A549 (cell line): ENCODE measurements at regions not wholly inside any gene's neighbourhood (a gene's known extent, or its start where the extent isn't known, plus 50 kb on each side); places are given as distances from the start of the nearest gene placed in this dataset.

Experiments used
- ATAC-seq, 2 experiments: fragments of 200-7000 bp in 1 of 2; fragments of >200 bp in 1 of 2; cut with Nextera tagmentation in 1 of 2; cut with Tn5 transposase in 1 of 2; 3 replicates each; pipeline versions ENCODE4 v1.8.0 to v1.9.1; 2018 to 2020; ENCODE audit warnings: mild to moderate bottlenecking in 1 of 2, moderate library complexity in 1 of 2
- CTCF ChIA-PET: fragments of 300-600 bp; sonication (Branson Sonifier 250); formaldehyde crosslinking; extraction: SDS; loops from one replicate; lab custom pipeline; 2021; ENCODE audit warnings: antibody characterized with exemption, inconsistent platforms; lab: Yijun Ruan, JAX
- POLR2A ChIA-PET: fragments of 350-600 bp; formaldehyde crosslinking; extraction: SDS; loops from one replicate; lab custom pipeline; 2021; ENCODE audit warnings: antibody characterized with exemption, inconsistent platforms; lab: Yijun Ruan, JAX
- DNase-seq, 2 experiments: peaks; one replicate each; pipeline versions ENCODE4 v3.0.0 to v3.0.0-alpha.2; 2011 to 2016; ENCODE audit warnings: low read depth in 1 of 2, low spot score in 1 of 2
- FAIRE-seq: peaks from 2 replicates; lab custom pipeline; 2011; peaks lifted over from hg19 to GRCh38; lab: Jason Lieb, UNC
- H3K27ac ChIP-seq, 2 experiments: fragments of >200 bp; sonication (Bioruptor Twin); formaldehyde crosslinking; 3 replicates each; pipeline ENCODE4 v1.5.1; 2016 to 2017
- H3K4me1 ChIP-seq: fragments of >200 bp; sonication (Bioruptor Twin); formaldehyde crosslinking; 3 replicates; pipeline ENCODE4 v1.6.1; 2016
- H3K4me2 ChIP-seq: fragments of >200 bp; sonication (Bioruptor Twin); formaldehyde crosslinking; 3 replicates; pipeline ENCODE4 v1.6.1; 2016
- H3K4me3 ChIP-seq: fragments of >200 bp; sonication (Bioruptor Twin); formaldehyde crosslinking; 3 replicates; pipeline ENCODE4 v1.5.1; 2016
- H3K9me3 ChIP-seq: fragments of >200 bp; sonication (Bioruptor Twin); formaldehyde crosslinking; 3 replicates; pipeline ENCODE4 v1.6.1; 2016
- CEBPB ChIP-seq, 2 experiments: fragments of >200 bp in 1 of 2; sonication (Bioruptor Twin) in 1 of 2; formaldehyde crosslinking in 1 of 2; IDR thresholded peaks; 2 replicates each; pipeline ENCODE4 v1.6.1; 2012 to 2016
- CHD2 ChIP-seq: fragments of 150-350 bp; IDR thresholded peaks from 2 replicates; pipeline ENCODE4 v1.6.1; 2014; ENCODE audit warnings: low read length; ENCODE audit not compliant: partially characterized antibody
- EHMT2 ChIP-seq: fragments of 200-600 bp; sonication (generic); IDR thresholded peaks from 2 replicates; pipeline ENCODE4 v1.6.1; 2016; ENCODE audit warnings: antibody characterized with exemption, low read depth, mild to moderate bottlenecking, moderate library complexity
- ESRRA ChIP-seq: fragments of 150-350 bp; IDR thresholded peaks from 2 replicates; pipeline ENCODE4 v1.6.1; 2014; ENCODE audit warnings: mild to moderate bottlenecking, low read length, borderline replicate concordance
- HDAC2 ChIP-seq: fragments of 200-600 bp; sonication (generic); IDR thresholded peaks from 2 replicates; pipeline ENCODE4 v1.6.1; 2016
- HEYL ChIP-seq: fragments of 250-450 bp; sonication (Bioruptor Pico); IDR thresholded peaks from 2 replicates; pipeline ENCODE4 v1.8.0; 2021; ENCODE audit warnings: mild to moderate bottlenecking, moderate library complexity
- HOXA7 ChIP-seq: fragments of 250-450 bp; sonication (Bioruptor Pico); IDR thresholded peaks from 2 replicates; pipeline ENCODE4 v1.5.0; 2020; ENCODE audit warnings: mild to moderate bottlenecking, moderate library complexity
- MYC ChIP-seq: IDR thresholded peaks from 2 replicates; pipeline ENCODE4 v1.6.1; 2012; ENCODE audit warnings: mild to moderate bottlenecking, inconsistent platforms, low read length, improper control_type of control experiment, borderline replicate concordance
- PHF8 ChIP-seq: fragments of 200-600 bp; sonication (generic); IDR thresholded peaks from 2 replicates; pipeline ENCODE4 v1.6.1; 2016; ENCODE audit warnings: low read depth, mild to moderate bottlenecking, antibody characterized with exemption, moderate library complexity, borderline replicate concordance
- RCOR1 ChIP-seq: fragments of 150-350 bp; IDR thresholded peaks from 2 replicates; pipeline ENCODE4 v1.6.1; 2014; ENCODE audit warnings: antibody characterized with exemption, low read length, low read depth
- TFCP2L1 ChIP-seq: fragments of 250-450 bp; sonication (Bioruptor Pico); IDR thresholded peaks from 2 replicates; pipeline ENCODE4 v1.5.0; 2021; ENCODE audit warnings: mild to moderate bottlenecking
- ZC3H11A ChIP-seq: fragments of 450-650 bp; IDR thresholded peaks from 2 replicates; pipeline ENCODE4 v1.6.1; 2014; ENCODE audit warnings: antibody characterized with exemption, mild to moderate bottlenecking
- ZNF302 ChIP-seq: fragments of 250-450 bp; sonication (Bioruptor Pico); IDR thresholded peaks from 2 replicates; pipeline ENCODE4 v1.9.0; 2021; ENCODE audit warnings: inconsistent platforms, mild to moderate bottlenecking, moderate library complexity
- ZSCAN20 ChIP-seq: fragments of 250-450 bp; sonication (Bioruptor Pico); IDR thresholded peaks from 2 replicates; pipeline ENCODE4 v1.8.0; 2022; ENCODE audit warnings: mild to moderate bottlenecking, moderate library complexity
- whole genome bisulfite sequencing: methylation state at CpG from one replicate; pipeline ENCODE4 v1.1.6; 2017; ENCODE audit errors: missing lambda C conversion rate; 5-methylcytosine and 5-hydroxymethylcytosine counted together
- TF ChIP-seq, protein P1 (sequence below): fragments of >200 bp; sonication (Bioruptor Twin); formaldehyde crosslinking; IDR thresholded peaks from 3 replicates; pipeline ENCODE4 v1.5.1; 2016
- TF ChIP-seq, protein P2 (sequence below): IDR thresholded peaks from 2 replicates; pipeline ENCODE4 v1.6.1; 2012; ENCODE audit warnings: low read depth, borderline replicate concordance
- TF ChIP-seq, protein P3 (sequence below): fragments of 250-450 bp; sonication (Bioruptor Pico); IDR thresholded peaks from 2 replicates; pipeline ENCODE4 v1.5.0; 2020; ENCODE audit warnings: low read depth, mild to moderate bottlenecking, moderate library complexity

DNA sequence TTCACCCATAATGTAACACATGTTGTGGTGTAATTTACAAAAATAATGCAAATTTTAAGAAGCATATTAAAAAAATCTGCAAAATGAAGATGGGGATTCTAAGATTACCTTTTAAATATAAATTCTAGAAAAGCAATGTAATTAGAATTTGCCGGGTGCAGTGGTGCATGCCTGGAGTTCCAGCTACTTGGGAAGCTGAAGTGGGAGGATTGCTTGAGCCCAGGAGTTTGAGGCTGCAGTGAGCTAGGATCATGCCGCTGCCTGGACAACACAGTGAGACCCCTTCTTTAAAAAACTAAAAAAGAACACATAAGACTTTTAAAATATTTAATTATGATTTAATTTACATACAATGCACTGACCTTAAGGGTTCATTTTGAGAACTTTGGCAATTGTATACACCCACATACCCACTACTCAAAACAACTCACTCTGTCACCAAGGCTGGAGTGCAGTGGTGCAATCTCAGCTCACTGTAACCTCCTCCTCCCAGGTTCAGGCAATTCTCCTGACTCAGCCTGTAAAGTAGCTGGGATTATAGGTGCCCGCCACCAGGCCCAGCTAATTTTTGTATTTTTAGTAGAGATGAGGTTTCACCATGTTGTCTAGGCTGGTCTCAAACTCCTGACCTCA, 134.0 kb upstream of the TBL1XR1 start:
- CTCF ChIA-PET: no interaction called here
- no peak for DNase-seq
- ATAC-seq: no peak
- Histone ChIP-seq H3K4me3 (no peak overlapping the region), H3K4me2 (no peak overlapping the region), H3K9me3 (no peaks in the 10 kb centered on the region), H3K27ac (no peak overlapping the region), H3K4me1 (no peaks in the 10 kb centered on the region)
- TF ChIP-seq TFCP2L1 (no peak), MYC (no peak), ZSCAN20 (CRISPR knock-in tag) (no peak), EHMT2 (no peak), RCOR1 (no peak), HDAC2 (no peak), CHD2 (no peak), ZC3H11A (no peak), PHF8 (no peak), HOXA7 (no peak), CEBPB (IDR thresholded peaks at IDR 0.05) (no peak), HEYL (CRISPR knock-in tag) (no peak), ZNF302 (CRISPR knock-in tag) (no peak)
- TF ChIP-seq, protein P1, sequence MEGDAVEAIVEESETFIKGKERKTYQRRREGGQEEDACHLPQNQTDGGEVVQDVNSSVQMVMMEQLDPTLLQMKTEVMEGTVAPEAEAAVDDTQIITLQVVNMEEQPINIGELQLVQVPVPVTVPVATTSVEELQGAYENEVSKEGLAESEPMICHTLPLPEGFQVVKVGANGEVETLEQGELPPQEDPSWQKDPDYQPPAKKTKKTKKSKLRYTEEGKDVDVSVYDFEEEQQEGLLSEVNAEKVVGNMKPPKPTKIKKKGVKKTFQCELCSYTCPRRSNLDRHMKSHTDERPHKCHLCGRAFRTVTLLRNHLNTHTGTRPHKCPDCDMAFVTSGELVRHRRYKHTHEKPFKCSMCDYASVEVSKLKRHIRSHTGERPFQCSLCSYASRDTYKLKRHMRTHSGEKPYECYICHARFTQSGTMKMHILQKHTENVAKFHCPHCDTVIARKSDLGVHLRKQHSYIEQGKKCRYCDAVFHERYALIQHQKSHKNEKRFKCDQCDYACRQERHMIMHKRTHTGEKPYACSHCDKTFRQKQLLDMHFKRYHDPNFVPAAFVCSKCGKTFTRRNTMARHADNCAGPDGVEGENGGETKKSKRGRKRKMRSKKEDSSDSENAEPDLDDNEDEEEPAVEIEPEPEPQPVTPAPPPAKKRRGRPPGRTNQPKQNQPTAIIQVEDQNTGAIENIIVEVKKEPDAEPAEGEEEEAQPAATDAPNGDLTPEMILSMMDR: no peak
- TF ChIP-seq, protein P2, sequence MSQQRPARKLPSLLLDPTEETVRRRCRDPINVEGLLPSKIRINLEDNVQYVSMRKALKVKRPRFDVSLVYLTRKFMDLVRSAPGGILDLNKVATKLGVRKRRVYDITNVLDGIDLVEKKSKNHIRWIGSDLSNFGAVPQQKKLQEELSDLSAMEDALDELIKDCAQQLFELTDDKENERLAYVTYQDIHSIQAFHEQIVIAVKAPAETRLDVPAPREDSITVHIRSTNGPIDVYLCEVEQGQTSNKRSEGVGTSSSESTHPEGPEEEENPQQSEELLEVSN: no peak
- no peak for FAIRE-seq
- 88% methylated on average over 3 of the region's 3 CpGs for WGBS
- POLR2A ChIA-PET: no interaction called here

DNA sequence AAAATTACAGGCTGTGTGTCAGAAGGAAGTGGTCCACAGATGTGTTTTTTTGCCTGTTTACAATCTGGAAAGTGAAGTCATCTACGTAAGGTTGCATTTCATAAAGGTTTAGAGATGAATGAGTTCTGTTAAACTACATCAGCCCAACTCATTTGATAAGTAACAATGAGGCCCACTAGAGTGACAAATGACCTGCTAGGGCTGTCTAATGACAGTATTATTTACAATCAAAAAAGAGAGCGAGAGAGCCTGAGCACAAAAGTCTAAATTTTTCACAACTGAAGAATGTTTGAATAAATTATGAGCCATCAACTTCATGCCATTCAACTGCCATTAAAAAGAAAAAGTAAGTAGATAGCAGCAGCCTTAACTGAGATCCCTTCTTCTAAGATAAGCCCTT, 135.7 kb upstream of the TBL1XR1 start:
- no peak overlapping the region for H3K27ac ChIP-seq
- H3K4me1 ChIP-seq: peaks cover 5% of the 10 kb centered on the region; the same call in 2 of the 3 replicates
- H3K4me3 ChIP-seq: no peak overlapping the region
- ChIA-PET CTCF (no interaction called here), POLR2A (no interaction called here)
- no peak overlapping the region for H3K4me2 ChIP-seq
- H3K9me3 ChIP-seq: no peaks in the 10 kb centered on the region
- no peak for ATAC-seq
- no peak for FAIRE-seq
- no peak for DNase-seq
- WGBS: 98% methylated on average over 2 of the region's 2 CpGs
- TF ChIP-seq ZNF302 (CRISPR knock-in tag): no peak
- TF ChIP-seq ESRRA: no peak
- TF ChIP-seq, protein P1: no peak
- TF ChIP-seq, protein P3, sequence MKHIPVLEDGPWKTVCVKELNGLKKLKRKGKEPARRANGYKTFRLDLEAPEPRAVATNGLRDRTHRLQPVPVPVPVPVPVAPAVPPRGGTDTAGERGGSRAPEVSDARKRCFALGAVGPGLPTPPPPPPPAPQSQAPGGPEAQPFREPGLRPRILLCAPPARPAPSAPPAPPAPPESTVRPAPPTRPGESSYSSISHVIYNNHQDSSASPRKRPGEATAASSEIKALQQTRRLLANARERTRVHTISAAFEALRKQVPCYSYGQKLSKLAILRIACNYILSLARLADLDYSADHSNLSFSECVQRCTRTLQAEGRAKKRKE: no peak
- TF ChIP-seq CEBPB (IDR thresholded peaks at IDR 0.05): no peak
